GM19455 (cell line): ENCODE measurements at regions not wholly inside any gene's neighbourhood (a gene's known extent, or its start where the extent isn't known, plus 50 kb on each side); places are given as distances from the start of the nearest gene placed in this dataset.

Experiments
- ATAC-seq: cut with Tn5 transposase; IDR thresholded peaks from one replicate; pipeline ENCODE4 v1.9.1; 2021; ENCODE audit not compliant: unreplicated experiment

DNA sequence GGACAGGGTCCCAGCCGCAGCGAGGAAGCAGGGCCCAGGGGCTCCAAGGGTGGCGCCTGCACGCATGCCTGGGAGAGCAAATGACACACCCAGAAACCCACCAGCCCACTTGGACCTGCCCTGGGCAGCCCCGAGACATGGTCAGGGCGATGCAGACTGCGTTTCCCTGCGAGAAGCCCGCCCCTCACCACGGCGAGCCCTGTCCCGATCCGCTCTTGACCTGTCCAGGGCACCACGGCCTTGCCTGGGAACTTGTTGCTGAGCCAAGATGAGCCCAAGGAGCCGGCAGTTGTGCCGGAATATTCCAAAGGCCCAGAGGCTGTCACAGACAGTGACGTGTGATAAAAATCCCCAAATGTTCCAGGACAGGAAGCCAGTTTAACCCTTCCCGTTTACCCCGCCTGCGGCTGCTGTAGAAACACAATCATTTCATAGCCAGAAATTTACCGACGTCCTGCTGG lies 78.1 kb downstream of the SIK1 start:
- no peak for ATAC-seq

GRCh38 chr21:43348170-43348766 lies 78.7 kb downstream of the SIK1 start:
- ATAC-seq = no peak

DNA sequence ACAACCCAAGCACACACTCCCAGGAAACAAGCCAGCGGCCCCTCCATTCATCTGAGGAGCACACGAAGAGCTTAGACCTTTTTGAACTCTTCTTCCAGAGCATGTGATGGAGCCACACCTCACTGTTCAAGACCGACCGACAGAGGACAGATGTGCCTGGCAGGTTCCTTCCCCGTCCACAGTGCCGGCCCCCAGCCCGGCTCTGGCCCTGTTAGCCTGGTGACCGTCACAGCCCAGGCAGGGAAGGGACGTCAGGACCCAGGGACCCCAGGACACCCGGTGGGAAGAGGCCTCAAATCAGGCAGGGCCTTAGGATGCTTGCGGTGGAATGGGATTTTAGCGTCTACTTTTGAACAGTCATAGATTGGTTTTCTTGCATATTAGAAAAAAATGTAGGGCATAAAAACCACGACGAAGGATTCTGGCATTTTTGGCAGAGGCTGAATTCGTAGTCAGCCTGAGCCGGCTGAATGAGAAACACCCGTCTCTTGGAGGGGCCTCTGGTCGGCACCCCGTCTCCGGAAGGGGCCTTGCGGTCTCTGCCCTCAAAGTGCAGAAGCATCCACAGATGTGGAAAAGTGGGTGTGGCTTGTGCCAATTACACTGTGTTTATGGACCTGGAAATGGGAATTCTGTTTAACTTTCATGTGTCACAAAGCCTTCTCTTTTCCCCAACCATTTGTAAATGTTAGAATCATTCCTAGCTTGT lies 79.3 kb downstream of the SIK1 start:
- no peak for ATAC-seq

DNA sequence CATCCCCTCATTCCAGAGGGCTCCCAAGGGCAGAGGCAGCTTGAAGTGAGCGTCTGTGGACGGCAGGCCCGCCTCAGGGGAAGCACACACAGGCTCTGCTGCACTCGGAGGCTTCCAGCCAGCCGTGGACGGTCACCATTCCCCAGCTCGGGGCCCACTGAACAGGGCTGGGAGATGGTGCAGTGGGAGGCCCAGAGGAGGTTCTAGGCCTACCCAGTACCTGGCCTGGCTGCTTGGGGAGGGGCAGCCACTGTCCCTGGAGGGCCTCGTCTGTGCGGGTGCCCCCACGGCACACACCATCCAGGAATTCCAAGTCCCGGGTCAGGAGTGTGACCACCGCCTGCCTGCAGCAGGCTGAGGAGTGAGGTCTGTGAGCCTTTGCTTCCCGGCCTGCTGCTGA lies 80.4 kb downstream of the SIK1 start:
- no peak for ATAC-seq

DNA sequence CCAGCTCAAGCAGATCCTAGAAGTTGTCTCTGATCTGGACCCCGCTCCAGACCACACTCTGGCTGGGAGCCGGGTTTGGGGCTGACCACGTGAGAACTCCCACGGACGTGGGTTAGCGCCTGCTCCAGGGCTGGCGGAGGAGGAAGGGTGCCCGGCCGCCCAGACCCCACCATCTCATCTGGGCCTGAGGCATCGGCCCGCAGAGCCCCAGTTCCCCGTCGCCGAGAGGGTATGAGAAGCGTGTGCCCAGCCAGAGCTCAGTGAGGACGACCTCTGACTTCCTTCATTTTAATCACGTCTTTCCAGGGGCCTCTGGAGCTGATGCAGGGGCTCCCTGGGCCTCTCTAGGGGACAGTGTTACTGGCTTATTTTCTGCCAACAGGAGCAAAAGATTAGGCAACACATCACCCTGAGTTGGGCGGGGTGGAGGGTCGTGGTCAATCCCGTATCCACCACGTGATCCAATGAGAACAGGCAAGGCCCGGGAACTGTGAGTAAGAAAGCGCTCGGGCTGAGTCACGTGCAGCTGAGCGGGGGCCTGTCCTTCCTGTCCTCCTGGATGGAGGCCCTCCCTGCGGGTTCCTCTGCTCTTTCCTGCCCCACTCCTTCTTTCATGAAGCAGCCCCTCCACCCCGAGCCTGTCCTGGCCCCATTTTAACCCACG lies 81.1 kb downstream of the SIK1 start:
- ATAC-seq = no peak

- ATAC-seq = no peak
Measured at GRCh38 chr21:43345046-43345745, 81.7 kb downstream of the SIK1 start.

GRCh38 chr21:43343992-43344886 lies 82.7 kb downstream of the SIK1 start:
- no peak for ATAC-seq

GRCh38 chr21:43343095-43343991 lies 83.6 kb downstream of the SIK1 start:
- no peak for ATAC-seq

DNA sequence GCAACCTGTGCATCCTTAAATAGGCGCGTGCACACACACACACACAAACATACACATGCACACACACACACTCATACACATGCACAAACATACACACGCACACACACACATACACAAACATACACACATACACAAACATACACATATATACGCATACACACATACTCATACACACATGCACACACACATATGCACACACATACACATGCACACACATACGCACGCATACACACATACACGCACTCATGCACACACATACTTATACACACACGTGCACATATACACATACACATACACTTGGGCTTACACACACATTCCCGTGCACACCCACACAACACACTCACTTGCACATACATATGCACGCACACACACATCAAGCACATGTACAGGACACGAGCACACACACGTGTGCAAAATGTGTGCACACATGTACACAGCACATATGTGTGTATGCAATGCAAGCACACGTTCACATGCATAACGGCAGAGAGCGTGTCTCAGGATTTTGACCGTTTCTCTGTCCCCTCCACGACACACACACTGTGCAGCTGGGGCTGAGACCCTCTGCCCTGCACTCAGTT lies 84.5 kb downstream of the SIK1 start:
- no peak for ATAC-seq

DNA sequence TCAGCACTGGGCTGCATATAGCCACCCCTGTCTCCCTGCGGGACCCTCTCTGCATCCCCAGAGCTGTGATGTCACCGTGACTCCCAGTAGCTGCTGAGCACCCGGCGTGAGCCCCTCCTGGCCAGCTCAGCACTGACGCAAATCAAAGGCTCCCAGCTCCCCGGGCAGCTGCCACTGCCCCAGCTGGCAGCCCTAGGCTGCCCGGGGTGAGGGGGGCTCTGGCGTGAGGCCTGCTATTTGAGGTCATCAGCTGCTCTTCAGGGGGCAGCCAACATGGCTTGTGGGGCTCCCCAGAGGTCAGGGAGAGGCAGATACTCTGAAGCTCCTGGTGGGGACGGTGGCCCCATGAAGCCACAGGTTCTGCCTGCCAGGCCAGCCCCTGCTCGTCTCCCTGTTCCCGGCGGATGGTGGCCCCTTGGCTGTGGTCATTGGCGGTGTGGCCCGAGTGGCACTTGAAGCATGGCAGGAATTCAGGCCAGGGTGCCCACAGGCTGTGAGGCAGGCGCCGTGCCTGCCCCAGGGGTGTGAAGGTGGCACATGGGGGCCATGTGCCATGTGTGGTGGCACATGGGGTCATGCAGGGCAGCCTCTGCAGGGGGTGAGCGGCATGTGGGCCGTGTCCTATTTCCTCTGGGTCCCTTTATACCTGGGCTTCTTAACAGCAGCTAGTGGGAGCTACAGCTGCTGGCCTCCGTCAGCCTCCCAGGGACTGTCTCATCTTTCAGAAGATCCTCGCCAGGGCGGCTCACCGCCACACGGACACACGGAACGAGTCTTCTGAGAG lies 85.4 kb downstream of the SIK1 start:
- no peak for ATAC-seq

DNA sequence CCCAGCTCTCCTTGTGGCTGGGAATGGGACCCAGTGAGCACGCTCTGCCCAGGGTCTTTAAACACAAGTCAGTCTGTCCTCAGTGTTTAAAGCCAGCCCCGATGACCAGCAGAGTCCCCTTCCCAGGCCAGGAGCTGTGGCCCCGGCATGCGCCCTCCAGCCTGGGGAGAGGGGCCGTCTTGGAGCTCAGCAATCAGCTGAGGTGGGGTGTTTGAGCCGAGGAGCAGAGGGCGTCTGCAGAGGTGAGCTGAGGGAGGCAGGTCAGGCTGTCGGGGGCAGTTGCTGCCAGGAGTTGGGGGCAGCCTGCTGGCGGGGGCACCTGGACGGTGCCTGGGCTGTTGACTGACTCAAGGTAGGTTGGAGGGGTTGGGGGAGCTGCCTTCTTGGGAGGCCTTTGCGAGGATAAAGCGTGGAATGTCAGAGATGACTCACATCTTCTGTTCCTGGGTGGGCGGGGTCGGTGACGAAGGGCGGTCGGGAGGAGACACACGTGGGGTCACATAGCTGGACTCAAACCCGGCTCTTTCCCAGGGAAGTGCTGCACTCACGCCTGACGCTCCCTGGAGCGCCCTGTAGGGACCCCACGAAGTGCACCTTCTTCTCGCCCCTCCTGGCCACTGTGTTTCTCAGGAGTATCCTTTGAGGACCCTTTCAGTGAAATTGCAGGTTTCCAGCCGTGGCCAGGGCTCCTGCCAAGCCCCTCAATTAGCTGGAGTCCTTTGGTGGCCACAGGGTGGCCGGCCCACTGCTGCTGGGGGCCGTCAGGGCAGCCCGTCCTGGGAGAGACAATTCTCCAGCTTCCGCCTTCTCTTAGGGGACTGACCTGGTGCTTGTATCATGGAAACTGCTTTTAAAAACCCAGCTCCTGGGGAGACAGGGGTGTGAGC lies 86.2 kb downstream of the SIK1 start:
- ATAC-seq = no peak

- no peak for ATAC-seq
Measured at GRCh38 chr21:43339668-43340067, 87.3 kb downstream of the SIK1 start.

GRCh38 chr21:43338951-43339350 lies 88.0 kb downstream of the SIK1 start:
- no peak for ATAC-seq

DNA sequence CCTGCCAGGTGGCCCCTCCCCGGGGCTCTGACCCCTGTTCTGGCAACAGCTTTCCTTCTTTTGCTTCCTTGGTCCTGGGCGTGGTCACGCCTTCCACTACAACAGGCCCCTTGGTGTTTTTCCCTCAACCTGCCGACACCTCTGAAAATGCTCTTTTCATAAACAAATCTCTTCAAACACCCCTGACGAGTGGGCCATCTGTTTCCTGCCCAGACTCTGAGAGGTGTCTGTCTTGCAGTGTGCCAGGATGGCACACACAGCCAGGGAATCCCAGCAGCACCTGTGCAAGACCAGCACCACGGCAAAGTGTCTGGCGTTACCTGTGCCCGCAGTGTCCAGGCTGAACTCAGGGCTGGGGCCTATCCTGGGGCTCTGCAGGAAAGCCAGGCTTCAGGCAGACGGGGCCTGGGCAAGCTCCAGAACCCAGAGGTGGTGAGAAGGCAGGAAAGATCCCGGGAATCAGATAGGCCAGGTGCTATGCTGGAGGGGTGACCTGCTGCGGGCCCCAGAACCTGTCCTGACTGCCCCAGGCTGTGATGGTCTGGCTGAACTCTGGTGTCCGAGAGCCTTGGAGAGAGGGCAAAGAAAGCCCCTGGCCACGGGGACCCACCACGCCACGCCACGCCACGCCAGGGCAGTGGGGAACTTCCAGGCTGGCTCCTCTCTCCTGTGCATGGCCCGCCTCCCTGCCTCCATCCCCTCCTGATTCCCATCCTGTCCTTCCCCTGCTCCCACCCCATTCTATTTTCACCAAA lies 88.9 kb downstream of the SIK1 start:
- ATAC-seq = no peak

DNA sequence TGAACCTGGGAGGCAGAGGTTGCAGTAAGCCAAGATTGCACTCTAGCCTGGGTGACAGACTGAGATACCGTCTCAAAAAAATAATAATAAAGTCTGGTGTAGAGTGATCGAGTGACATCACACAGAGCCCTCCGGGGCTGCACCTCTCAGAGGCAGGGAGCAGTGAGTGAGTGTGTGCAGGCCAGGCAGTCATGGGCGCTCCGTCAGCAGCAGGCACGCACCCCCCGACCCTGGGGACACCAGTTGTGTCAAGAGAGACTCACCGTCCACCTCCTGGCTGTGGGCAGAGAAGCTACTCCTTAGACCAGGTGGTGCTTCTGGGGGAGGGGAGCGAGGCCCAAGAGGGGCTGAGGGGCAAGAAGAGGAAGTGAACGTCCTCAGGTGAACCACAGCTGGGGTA lies 91.8 kb downstream of the SIK1 start:
- ATAC-seq = no peak

- no peak for ATAC-seq
Measured at GRCh38 chr21:43334214-43334958, 92.5 kb downstream of the SIK1 start.
